Stimulated activated CD4-positive, alpha-beta T cell treated with anti-CD3 and anti-CD28 coated beads, Interleukin-1b, Interleukin-23, amount 100 ng/mL, for 48 hours (primary cell): ENCODE measurements at regions not wholly inside any gene's neighbourhood (a gene's known extent, or its start where the extent isn't known, plus 50 kb on each side); places are given as distances from the start of the nearest gene placed in this dataset.
"Not testable (repeated sequence)": the region's sequence is repeated elsewhere in the genome, so short reads cannot be mapped to it uniquely, and the experiment has no call there.

ENCODE experiments used
- DNase-seq: peaks from one replicate; pipeline ENCODE4 v3.0.0-alpha.2; 2020

- no peak for DNase-seq
These were observed 1547.9 kb upstream of the SPRY2 start for GRCh38 chr13:81888855-81889254.

- DNase-seq: no peak
These were observed 1534.0 kb upstream of the SPRY2 start for GRCh38 chr13:81874681-81875661.

- DNase-seq: no peak
These were observed 1533.3 kb upstream of the SPRY2 start for GRCh38 chr13:81874253-81874652.

GRCh38 chr13:81872581-81872980 is 1531.7 kb upstream of the SPRY2 start:
- no peak for DNase-seq

- not testable (repeated sequence) for DNase-seq
These were observed 1530.9 kb upstream of the SPRY2 start for GRCh38 chr13:81871751-81872325.

GRCh38 chr13:81848291-81848690 is 1507.4 kb upstream of the SPRY2 start:
- DNase-seq: no peak

- no peak for DNase-seq
These were observed 1505.8 kb upstream of the SPRY2 start for GRCh38 chr13:81846771-81847170.

GRCh38 chr13:81821259-81821658 is 1480.3 kb upstream of the SPRY2 start:
- DNase-seq: no peak

- DNase-seq: no peak
These were observed 1459.5 kb upstream of the SPRY2 start for GRCh38 chr13:81800433-81800832.

- DNase-seq: no peak
These were observed 1454.8 kb upstream of the SPRY2 start for GRCh38 chr13:81795710-81796109.

- DNase-seq: no peak
These were observed 1450.7 kb upstream of the SPRY2 start for GRCh38 chr13:81791641-81792040.

- DNase-seq: no peak
These were observed 1440.5 kb upstream of the SPRY2 start for GRCh38 chr13:81781471-81781870.

GRCh38 chr13:81779876-81780275 is 1439.0 kb upstream of the SPRY2 start:
- DNase-seq: no peak

GRCh38 chr13:81778350-81778749 is 1437.4 kb upstream of the SPRY2 start:
- no peak for DNase-seq

- DNase-seq: no peak
These were observed 1432.3 kb upstream of the SPRY2 start for GRCh38 chr13:81773263-81773662.

GRCh38 chr13:81771951-81772350 is 1431.0 kb upstream of the SPRY2 start:
- no peak for DNase-seq

- DNase-seq: no peak
These were observed 1430.1 kb upstream of the SPRY2 start for GRCh38 chr13:81770868-81771505.

- DNase-seq: no peak
These were observed 1421.5 kb upstream of the SPRY2 start for GRCh38 chr13:81762449-81762848.

GRCh38 chr13:81760316-81760715 is 1419.4 kb upstream of the SPRY2 start:
- no peak for DNase-seq

- no peak for DNase-seq
These were observed 1416.5 kb upstream of the SPRY2 start for GRCh38 chr13:81757348-81757970.

- no peak for DNase-seq
These were observed 1404.5 kb upstream of the SPRY2 start for GRCh38 chr13:81745391-81745790.

GRCh38 chr13:81738364-81738763 is 1397.4 kb upstream of the SPRY2 start:
- no peak for DNase-seq

- DNase-seq: no peak
These were observed 1385.3 kb upstream of the SPRY2 start for GRCh38 chr13:81726037-81726726.
